ENCODE measurements at regions not wholly inside any gene's neighbourhood (a gene's known extent, or its start where the extent isn't known, plus 50 kb on each side); places are given as distances from the start of the nearest gene placed in this dataset.

DNA sequence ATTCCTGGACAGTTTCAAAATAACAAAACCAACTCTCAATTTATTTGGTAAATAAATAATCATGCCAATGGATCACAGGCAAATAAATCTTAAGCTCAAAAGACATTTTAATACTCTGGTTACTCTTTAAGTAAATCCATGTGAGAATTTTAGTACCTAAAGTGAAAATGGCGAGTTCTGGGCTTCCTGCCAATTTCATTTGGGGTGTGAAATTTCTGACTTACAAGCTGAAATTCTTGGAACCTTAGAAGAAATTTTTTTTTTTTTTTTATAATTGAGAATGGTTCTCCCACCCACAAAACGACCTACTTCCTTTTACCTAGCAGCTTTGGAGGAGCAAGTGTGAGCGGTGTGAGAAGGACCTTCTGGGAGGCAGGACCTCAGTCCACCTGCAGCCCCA, 354.5 kb upstream of the NBEA start:
- intact Hi-C loops (cut with micrococcal nuclease), result no loop called here
- CTCF ChIA-PET, result no interaction called here

More for the DNA sequence above, 354.5 kb upstream of the NBEA start:
- no peaks in the 10 kb centered on the region for H3K27me3 ChIP-seq (ENCODE audit: insufficient read depth, low read length)
- ATAC-seq, result no peak
- H3K4me2 ChIP-seq (ENCODE audit: low read length), result no peak overlapping the region
- H3K9me2 ChIP-seq (ENCODE audit: insufficient read depth), result no peaks in the 10 kb centered on the region
- no peak overlapping the region for H3K4me3 ChIP-seq (replicated peaks in 1 of 2; ENCODE audit: low read depth in 1 of 2, low read length in 2 of 2)
- no peaks in the 10 kb centered on the region for H3K79me2 ChIP-seq (ENCODE audit: insufficient read depth, low read length)
- H3K36me3 ChIP-seq (ENCODE audit: control insufficient read depth in 1 of 2, insufficient read depth in 2 of 2, low read length in 2 of 2), result no peaks in the 10 kb centered on the region
- H4K20me1 ChIP-seq (ENCODE audit: insufficient read depth), result no peaks in the 10 kb centered on the region
- no peak for TF ChIP-seq TCF7L2 (IDR thresholded peaks at IDR 0.05; ENCODE audit: borderline replicate concordance, extremely low read depth, insufficient read depth, insufficient read length)
- no peak for TF ChIP-seq SIN3A (IDR thresholded peaks at IDR 0.05; ENCODE audit: low read depth)
- TF ChIP-seq POLR2A (IDR thresholded peaks at IDR 0.05; ENCODE audit: borderline replicate concordance, extremely low read depth, insufficient read depth, insufficient read length), result no peak
- no peak for TF ChIP-seq ZFX (IDR thresholded peaks at IDR 0.05)
- TF ChIP-seq CBX3 (IDR thresholded peaks at IDR 0.05; ENCODE audit: low read depth), result no peak
- TF ChIP-seq RAD21 (IDR thresholded peaks at IDR 0.05; ENCODE audit: low read depth), result no peak
- TF ChIP-seq, protein P1, sequence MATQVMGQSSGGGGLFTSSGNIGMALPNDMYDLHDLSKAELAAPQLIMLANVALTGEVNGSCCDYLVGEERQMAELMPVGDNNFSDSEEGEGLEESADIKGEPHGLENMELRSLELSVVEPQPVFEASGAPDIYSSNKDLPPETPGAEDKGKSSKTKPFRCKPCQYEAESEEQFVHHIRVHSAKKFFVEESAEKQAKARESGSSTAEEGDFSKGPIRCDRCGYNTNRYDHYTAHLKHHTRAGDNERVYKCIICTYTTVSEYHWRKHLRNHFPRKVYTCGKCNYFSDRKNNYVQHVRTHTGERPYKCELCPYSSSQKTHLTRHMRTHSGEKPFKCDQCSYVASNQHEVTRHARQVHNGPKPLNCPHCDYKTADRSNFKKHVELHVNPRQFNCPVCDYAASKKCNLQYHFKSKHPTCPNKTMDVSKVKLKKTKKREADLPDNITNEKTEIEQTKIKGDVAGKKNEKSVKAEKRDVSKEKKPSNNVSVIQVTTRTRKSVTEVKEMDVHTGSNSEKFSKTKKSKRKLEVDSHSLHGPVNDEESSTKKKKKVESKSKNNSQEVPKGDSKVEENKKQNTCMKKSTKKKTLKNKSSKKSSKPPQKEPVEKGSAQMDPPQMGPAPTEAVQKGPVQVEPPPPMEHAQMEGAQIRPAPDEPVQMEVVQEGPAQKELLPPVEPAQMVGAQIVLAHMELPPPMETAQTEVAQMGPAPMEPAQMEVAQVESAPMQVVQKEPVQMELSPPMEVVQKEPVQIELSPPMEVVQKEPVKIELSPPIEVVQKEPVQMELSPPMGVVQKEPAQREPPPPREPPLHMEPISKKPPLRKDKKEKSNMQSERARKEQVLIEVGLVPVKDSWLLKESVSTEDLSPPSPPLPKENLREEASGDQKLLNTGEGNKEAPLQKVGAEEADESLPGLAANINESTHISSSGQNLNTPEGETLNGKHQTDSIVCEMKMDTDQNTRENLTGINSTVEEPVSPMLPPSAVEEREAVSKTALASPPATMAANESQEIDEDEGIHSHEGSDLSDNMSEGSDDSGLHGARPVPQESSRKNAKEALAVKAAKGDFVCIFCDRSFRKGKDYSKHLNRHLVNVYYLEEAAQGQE (IDR thresholded peaks at IDR 0.05; ENCODE audit: low read depth), result no peak
- TF ChIP-seq EGR1 (IDR thresholded peaks at IDR 0.05; ENCODE audit: low read depth), result no peak
- no peak for TF ChIP-seq SP1 (IDR thresholded peaks at IDR 0.05; ENCODE audit: low read depth)
- no peak for TF ChIP-seq EZH2 (IDR thresholded peaks at IDR 0.05)
- no peak for TF ChIP-seq ZNF274 (IDR thresholded peaks at IDR 0.05; ENCODE audit: low read depth, low read length)
- no peak for TF ChIP-seq YY1 (IDR thresholded peaks at IDR 0.05; ENCODE audit: extremely low read depth, insufficient replicate concordance, low read depth, low read length)
- no peak for TF ChIP-seq FOSL1 (IDR thresholded peaks at IDR 0.05; ENCODE audit: low read depth)
- no peak for TF ChIP-seq ELF1 (IDR thresholded peaks at IDR 0.05; ENCODE audit: borderline replicate concordance, low read depth)
- no peak for TF ChIP-seq POLR2AphosphoS5 (IDR thresholded peaks at IDR 0.05; ENCODE audit: low read depth, low read length)
- TF ChIP-seq, protein P2, sequence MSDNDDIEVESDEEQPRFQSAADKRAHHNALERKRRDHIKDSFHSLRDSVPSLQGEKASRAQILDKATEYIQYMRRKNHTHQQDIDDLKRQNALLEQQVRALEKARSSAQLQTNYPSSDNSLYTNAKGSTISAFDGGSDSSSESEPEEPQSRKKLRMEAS (IDR thresholded peaks at IDR 0.05), result no peak
- TF ChIP-seq, protein P3, sequence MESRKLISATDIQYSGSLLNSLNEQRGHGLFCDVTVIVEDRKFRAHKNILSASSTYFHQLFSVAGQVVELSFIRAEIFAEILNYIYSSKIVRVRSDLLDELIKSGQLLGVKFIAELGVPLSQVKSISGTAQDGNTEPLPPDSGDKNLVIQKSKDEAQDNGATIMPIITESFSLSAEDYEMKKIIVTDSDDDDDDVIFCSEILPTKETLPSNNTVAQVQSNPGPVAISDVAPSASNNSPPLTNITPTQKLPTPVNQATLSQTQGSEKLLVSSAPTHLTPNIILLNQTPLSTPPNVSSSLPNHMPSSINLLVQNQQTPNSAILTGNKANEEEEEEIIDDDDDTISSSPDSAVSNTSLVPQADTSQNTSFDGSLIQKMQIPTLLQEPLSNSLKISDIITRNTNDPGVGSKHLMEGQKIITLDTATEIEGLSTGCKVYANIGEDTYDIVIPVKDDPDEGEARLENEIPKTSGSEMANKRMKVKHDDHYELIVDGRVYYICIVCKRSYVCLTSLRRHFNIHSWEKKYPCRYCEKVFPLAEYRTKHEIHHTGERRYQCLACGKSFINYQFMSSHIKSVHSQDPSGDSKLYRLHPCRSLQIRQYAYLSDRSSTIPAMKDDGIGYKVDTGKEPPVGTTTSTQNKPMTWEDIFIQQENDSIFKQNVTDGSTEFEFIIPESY (IDR thresholded peaks at IDR 0.05; ENCODE audit: extremely low read depth, insufficient replicate concordance, low read length), result no peak
- TF ChIP-seq SRF (IDR thresholded peaks at IDR 0.05; ENCODE audit: low read depth), result no peak
- TF ChIP-seq EZH2phosphoT487 (IDR thresholded peaks at IDR 0.05; ENCODE audit: borderline replicate concordance), result no peak
- TF ChIP-seq JUND (IDR thresholded peaks at IDR 0.05), result no peak
- no peaks in the 10 kb centered on the region for H3K9me3 ChIP-seq (ENCODE audit: control insufficient read depth in 1 of 2, insufficient read depth in 1 of 2, low read depth in 1 of 2, low read length in 2 of 2)
- POLR2A ChIA-PET, result no interaction called here
- no peak overlapping the region for H2AFZ ChIP-seq (ENCODE audit: low read depth, low read length, poor library complexity, severe bottlenecking)
- no peak overlapping the region for H3K27ac ChIP-seq (ENCODE audit: low read depth, low read length)
- no TSS peak for BruUV-seq (replicated peaks)
- no peak for DNase-seq (ENCODE audit: low read depth, low spot score)
- no peak overlapping the region for H3K9ac ChIP-seq (ENCODE audit: low read length)
- H3K4me1 ChIP-seq (ENCODE audit: control insufficient read depth in 1 of 2, insufficient read depth in 2 of 2, low read length in 2 of 2), result no peaks in the 10 kb centered on the region
- RAD21 ChIA-PET (ENCODE audit: low non-redundant PET in 1 of 2, low total read pairs in 2 of 2, uncharacterized antibody in 2 of 2, unreplicated experiment in 2 of 2), result no interaction called here
